CD4-positive, alpha-beta memory T cell (primary cell): ENCODE measurements at regions not wholly inside any gene's neighbourhood (a gene's known extent, or its start where the extent isn't known, plus 50 kb on each side); places are given as distances from the start of the nearest gene placed in this dataset.

Experiments used
- CTCF ChIA-PET: fragments of 350-600 bp; sonication (Branson Sonifier 250); formaldehyde crosslinking; loops from one replicate; lab custom pipeline; 2021; ENCODE audit warnings: inconsistent platforms; ENCODE audit not compliant: partially characterized antibody; lab: Charles Lee
- POLR2A ChIA-PET: fragments of 350-600 bp; sonication (Branson Sonifier 250); formaldehyde crosslinking; loops from one replicate; lab custom pipeline; 2021; ENCODE audit not compliant: partially characterized antibody; lab: Charles Lee
- DNase-seq, 5 donors: peaks; one replicate each; pipeline versions ENCODE4 v3.0.0 to v3.0.0-alpha.2; 2020 to 2022; ENCODE audit warnings: mixed read lengths in 1 of 5
- H3K27ac ChIP-seq: one replicate; pipeline ENCODE4 v1.7.0; 2013; ENCODE audit warnings: low read depth, low read length
- H3K27me3 ChIP-seq: 2 replicates; pipeline ENCODE4 v1.7.0; 2013; ENCODE audit warnings: mild to moderate bottlenecking, low read length, moderate library complexity; ENCODE audit not compliant: insufficient read depth
- H3K36me3 ChIP-seq: 2 replicates; pipeline ENCODE4 v1.7.0; 2013; ENCODE audit warnings: mild to moderate bottlenecking, low read length, moderate library complexity; ENCODE audit not compliant: insufficient read depth
- H3K4me1 ChIP-seq: 2 replicates; pipeline ENCODE4 v1.7.0; 2013; ENCODE audit warnings: mild to moderate bottlenecking, low read length, moderate library complexity; ENCODE audit not compliant: insufficient read depth
- H3K4me3 ChIP-seq, 2 donors: one replicate each; pipeline ENCODE4 v1.7.0; 2013; ENCODE audit warnings: low read length in 2 of 2, mild to moderate bottlenecking in 1 of 2
- H3K9me3 ChIP-seq, 2 donors: one replicate each; pipeline ENCODE4 v1.7.0; 2013; ENCODE audit warnings: low read length in 2 of 2, control low read depth in 1 of 2; ENCODE audit not compliant: control insufficient read depth in 1 of 2
- H3K27ac Mint-ChIP-seq, 7 donors: one replicate each; pipeline ENCODE4 v1.8.0; 2020 to 2021; ENCODE audit warnings: mixed read lengths in 7 of 7, mild to moderate bottlenecking in 6 of 7, inconsistent platforms in 3 of 7, moderate library complexity in 3 of 7
- H3K27me3 Mint-ChIP-seq, 2 donors: one replicate each; pipeline ENCODE4 v1.8.0; 2020 to 2021; ENCODE audit warnings: mixed read lengths in 2 of 2
- H3K36me3 Mint-ChIP-seq, 2 donors: one replicate each; pipeline ENCODE4 v1.8.0; 2020 to 2021; ENCODE audit warnings: mixed read lengths in 2 of 2, inconsistent platforms in 1 of 2, mild to moderate bottlenecking in 1 of 2
- H3K4me1 Mint-ChIP-seq, 4 donors: one replicate each; pipeline ENCODE4 v1.8.0; 2020 to 2021; ENCODE audit warnings: mixed read lengths in 4 of 4, mild to moderate bottlenecking in 1 of 4
- H3K4me3 Mint-ChIP-seq, 8 donors: one replicate each; pipeline ENCODE4 v1.8.0; 2020 to 2021; ENCODE audit warnings: mixed read lengths in 8 of 8, mild to moderate bottlenecking in 7 of 8, moderate library complexity in 6 of 8, inconsistent platforms in 3 of 8
- H3K9me3 Mint-ChIP-seq, 8 donors: one replicate each; pipeline ENCODE4 v1.8.0; 2020 to 2021; ENCODE audit warnings: mixed read lengths in 8 of 8, mild to moderate bottlenecking in 5 of 8, inconsistent platforms in 3 of 8, moderate library complexity in 1 of 8
- intact Hi-C: fragments of 100-400 bp; cut with micrococcal nuclease; formaldehyde crosslinking; loops from one replicate; pipeline ENCODE4 v1.15.1; 2023

DNA sequence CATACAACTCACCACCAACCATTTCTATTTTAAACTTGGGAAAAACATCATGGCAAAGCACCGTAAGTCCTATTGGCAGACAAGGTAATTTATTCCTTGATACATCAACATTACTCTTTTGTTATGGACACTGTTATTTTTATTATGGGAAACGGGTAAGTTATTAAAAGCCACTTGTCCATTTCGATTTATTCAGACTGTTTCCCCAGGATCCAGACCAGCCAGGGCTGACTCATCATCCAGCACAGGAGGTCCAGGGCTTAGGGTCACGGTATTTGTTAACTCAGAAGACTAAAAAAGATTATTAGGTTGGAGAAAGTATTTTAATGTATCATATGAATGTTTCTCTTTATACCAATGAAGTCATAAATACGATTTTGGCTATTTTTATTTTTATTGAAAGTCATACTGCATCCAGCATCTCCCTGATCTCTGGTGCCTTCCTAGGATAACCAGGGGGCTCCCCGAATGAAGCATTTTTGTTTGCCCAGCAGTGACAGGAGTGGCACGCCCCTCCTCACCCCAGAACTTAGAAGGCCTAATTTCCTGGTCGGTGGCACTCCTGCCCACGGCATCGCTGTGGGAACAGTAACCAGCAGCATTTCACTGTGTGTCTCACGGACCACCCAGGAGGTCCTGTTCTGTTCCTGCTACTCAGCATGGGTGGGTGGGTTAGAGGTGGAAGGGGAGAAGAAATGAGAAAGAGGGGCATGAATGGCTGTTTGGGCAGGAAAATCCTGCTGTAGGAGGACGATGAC lies 446.1 kb downstream of the EIPR1 start:
- H3K4me1 Mint-ChIP-seq, result no peaks in the 10 kb centered on the region
- H3K4me3 Mint-ChIP-seq, result no peak overlapping the region
- Histone ChIP-seq H3K36me3 (no peaks in the 10 kb centered on the region), H3K9me3 (no peaks in the 10 kb centered on the region), H3K27me3 (no peaks in the 10 kb centered on the region), H3K27ac (no peak overlapping the region), H3K4me3 (no peak overlapping the region), H3K4me1 (no peaks in the 10 kb centered on the region)
- peaks cover 0 to 17% (median 2%) of the 10 kb centered on the region in 8 donors for H3K9me3 Mint-ChIP-seq
- ChIA-PET CTCF (no interaction called here), POLR2A (no interaction called here)
- H3K36me3 Mint-ChIP-seq, result no peaks in the 10 kb centered on the region
- intact Hi-C loops, result no loop called here
- peaks cover 1 to 2% of the 10 kb centered on the region in 2 donors for H3K27me3 Mint-ChIP-seq
- H3K27ac Mint-ChIP-seq, result no peak overlapping the region
- DNase-seq, result no peak

DNA sequence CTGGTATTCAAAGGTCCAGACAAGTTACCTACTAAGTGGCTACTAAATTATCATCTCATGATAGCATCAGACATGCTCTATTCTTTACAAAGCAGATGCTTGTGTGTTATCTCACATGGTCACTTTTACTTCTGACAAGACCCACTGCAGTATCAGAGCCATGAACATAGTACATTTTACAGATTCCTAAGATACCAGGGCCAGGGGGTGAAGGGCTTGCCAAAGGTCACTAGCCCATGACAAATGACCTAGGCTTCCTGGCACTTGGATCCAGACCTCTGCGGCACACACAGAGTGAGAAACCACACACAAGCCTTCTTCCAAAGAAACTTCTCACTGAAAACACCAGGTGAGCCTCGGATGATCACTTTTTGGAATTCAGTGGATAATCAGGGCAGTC lies 446.8 kb downstream of the EIPR1 start:
- DNase-seq, result no peak
- H3K4me1 Mint-ChIP-seq, result no peaks in the 10 kb centered on the region

DNA sequence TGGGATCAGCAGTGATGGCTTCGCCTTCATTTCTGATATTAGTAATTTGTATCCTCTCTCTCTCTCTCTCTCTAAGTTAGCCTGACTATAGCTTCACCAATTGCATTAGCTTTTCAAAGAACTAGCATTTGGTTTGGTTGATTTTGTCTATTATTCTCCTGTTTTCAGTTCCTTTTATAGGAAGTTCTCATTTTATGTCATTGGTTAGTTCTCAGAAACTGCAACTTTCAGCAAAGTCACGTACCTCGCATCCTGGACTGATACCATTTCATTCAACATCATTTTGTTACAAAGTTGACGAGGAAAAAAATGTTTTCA lies 450.8 kb downstream of the EIPR1 start:
- no peaks in the 10 kb centered on the region for H3K4me1 ChIP-seq
- no peaks in the 10 kb centered on the region for H3K27me3 ChIP-seq
- no peaks in the 10 kb centered on the region for H3K36me3 Mint-ChIP-seq
- intact Hi-C loops, result no loop called here
- no peaks in the 10 kb centered on the region for H3K9me3 ChIP-seq
- no peak overlapping the region for H3K4me3 Mint-ChIP-seq
- H3K27ac ChIP-seq, result no peak overlapping the region
- DNase-seq, result no peak
- H3K27me3 Mint-ChIP-seq, result peaks cover 0 to 1% of the 10 kb centered on the region in 2 donors
- peaks cover 0 to 17% (median 2%) of the 10 kb centered on the region in 8 donors for H3K9me3 Mint-ChIP-seq
- POLR2A ChIA-PET, result no interaction called here
- H3K36me3 ChIP-seq, result no peaks in the 10 kb centered on the region
- H3K4me3 ChIP-seq, result no peak overlapping the region
- CTCF ChIA-PET, result no interaction called here
- no peaks in the 10 kb centered on the region for H3K4me1 Mint-ChIP-seq
- H3K27ac Mint-ChIP-seq, result no peak overlapping the region

More for the DNA sequence above, 446.8 kb downstream of the EIPR1 start:
- Histone ChIP-seq H3K4me1 (no peaks in the 10 kb centered on the region), H3K36me3 (no peaks in the 10 kb centered on the region), H3K27me3 (no peaks in the 10 kb centered on the region), H3K4me3 (no peak overlapping the region), H3K27ac (no peak overlapping the region), H3K9me3 (no peaks in the 10 kb centered on the region)
- Mint-ChIP-seq H3K27me3 (peaks cover 1 to 2% of the 10 kb centered on the region in 2 donors), H3K9me3 (peaks cover 0 to 17% (median 2%) of the 10 kb centered on the region in 8 donors), H3K36me3 (no peaks in the 10 kb centered on the region), H3K4me3 (no peak overlapping the region), H3K27ac (no peak overlapping the region)
- ChIA-PET POLR2A (no interaction called here), CTCF (no interaction called here)
- intact Hi-C loops, result no loop called here

DNA sequence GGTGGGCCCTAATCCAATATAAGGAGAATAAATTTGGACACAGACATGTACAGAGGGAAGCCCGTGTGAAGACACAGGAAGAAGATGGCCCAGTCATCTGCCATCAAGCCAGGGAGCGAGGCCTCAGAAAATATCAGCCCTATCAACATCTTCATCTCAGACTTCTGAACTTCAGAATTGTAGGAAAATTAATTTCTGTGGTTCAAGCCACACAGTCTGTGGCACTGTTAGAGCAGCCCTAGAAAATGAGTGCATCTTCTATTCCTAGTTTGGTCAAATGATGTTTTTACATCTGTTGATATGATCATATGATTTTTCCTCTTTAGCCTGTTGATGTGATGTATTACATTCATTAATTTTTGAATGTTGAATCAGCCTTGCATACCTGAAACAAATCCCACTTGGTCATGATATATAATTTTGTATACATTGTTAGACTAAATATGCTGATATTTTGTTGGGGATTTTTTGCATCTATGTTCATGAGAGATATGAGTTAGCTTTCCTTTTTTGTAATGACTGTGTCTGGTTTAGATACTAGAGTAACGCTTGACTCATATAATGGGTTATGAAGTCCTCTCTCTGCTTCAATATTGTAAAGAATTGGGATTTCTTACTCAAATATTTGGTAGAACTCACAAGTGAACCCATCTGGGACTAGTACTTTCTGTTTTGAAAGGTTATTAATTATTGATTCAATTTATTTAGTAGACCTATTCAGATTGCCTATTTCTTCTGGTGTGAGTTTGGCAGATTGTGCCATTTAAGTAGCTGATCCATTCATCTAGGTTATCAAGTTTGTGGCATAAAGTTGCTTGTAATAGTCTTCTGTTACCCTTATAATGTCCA lies 451.4 kb downstream of the EIPR1 start:
- no peak overlapping the region for H3K27ac ChIP-seq
- H3K27me3 Mint-ChIP-seq, result peaks cover 0 to 1% of the 10 kb centered on the region in 2 donors
- ChIA-PET POLR2A (no interaction called here), CTCF (no interaction called here)
- H3K36me3 ChIP-seq, result no peaks in the 10 kb centered on the region
- DNase-seq, result no peak
- intact Hi-C loops, result no loop called here
- H3K4me1 ChIP-seq, result no peaks in the 10 kb centered on the region
- no peak overlapping the region for H3K4me3 ChIP-seq
- H3K4me1 Mint-ChIP-seq, result no peaks in the 10 kb centered on the region
- H3K4me3 Mint-ChIP-seq, result no peak overlapping the region
- H3K9me3 Mint-ChIP-seq, result peaks cover 0 to 17% (median 2%) of the 10 kb centered on the region in 8 donors
- H3K9me3 ChIP-seq, result no peaks in the 10 kb centered on the region
- H3K27me3 ChIP-seq, result no peaks in the 10 kb centered on the region
- H3K36me3 Mint-ChIP-seq, result no peaks in the 10 kb centered on the region
- no peak overlapping the region for H3K27ac Mint-ChIP-seq

DNA sequence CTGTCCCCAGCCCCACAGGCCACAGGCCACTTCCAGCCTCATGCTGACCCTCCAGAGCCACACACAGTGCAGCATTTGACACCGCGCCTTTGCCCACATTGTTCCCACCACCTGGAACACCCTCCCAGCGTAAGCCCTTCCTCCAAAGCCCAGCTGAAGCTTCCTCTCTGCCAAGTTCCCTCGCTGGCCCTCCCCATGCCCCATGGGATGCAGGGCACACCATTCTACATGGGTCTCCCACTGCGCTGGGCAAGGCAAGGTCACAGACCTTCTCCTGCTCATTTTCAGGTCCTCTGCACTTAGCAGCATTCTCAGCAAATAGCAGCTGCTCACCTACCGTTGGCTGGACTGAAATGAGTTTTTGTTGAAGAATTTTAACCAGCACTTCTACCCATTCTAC lies 455.5 kb downstream of the EIPR1 start:
- H3K9me3 Mint-ChIP-seq, result peaks cover 0 to 2% (median 0%) of the 10 kb centered on the region in 8 donors
- intact Hi-C loops, result no loop called here
- H3K27ac Mint-ChIP-seq, result no peak overlapping the region
- Histone ChIP-seq H3K4me1 (no peaks in the 10 kb centered on the region), H3K27ac (no peak overlapping the region), H3K9me3 (no peaks in the 10 kb centered on the region), H3K36me3 (no peaks in the 10 kb centered on the region), H3K27me3 (no peaks in the 10 kb centered on the region), H3K4me3 (no peak overlapping the region)
- CTCF ChIA-PET, result no interaction called here
- POLR2A ChIA-PET, result no interaction called here
- no peaks in the 10 kb centered on the region for H3K27me3 Mint-ChIP-seq
- H3K4me3 Mint-ChIP-seq, result no peak overlapping the region
- H3K4me1 Mint-ChIP-seq, result no peaks in the 10 kb centered on the region
- DNase-seq, result no peak
- no peaks in the 10 kb centered on the region for H3K36me3 Mint-ChIP-seq

DNA sequence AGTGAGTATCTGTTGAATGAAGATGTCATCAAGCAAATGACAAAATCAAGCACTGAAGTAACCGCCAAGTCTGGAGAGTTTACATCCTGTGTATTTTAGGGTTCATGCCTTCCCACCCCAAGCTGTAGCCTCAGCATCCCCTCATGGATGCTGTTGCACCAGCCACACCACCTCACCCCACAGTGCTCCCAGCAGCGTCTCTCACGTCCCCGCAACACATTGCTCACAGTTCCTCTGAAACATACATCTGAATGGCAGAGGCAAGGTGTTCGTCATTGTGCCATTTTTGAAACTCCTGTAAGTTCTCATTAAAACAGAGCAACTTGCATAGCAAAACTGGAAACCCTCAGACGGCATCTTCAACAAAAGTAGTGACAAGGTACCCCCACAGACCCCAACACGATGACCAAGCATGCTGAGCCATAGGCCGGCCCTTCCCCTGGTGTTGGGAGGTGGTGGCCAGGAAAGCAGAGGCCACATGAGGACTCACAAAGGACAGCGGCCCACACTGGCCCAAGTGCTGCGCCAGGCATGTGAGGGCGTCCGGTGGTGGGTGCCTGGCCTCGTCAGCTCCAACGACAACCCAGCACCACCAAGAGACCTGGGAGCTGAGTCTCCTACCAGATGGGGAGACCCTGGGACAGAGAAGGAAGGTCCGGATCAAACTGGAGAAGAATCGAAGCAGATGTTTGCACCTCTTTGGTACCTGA lies 456.5 kb downstream of the EIPR1 start:
- H3K4me1 Mint-ChIP-seq, result no peaks in the 10 kb centered on the region
- H3K27me3 Mint-ChIP-seq, result no peaks in the 10 kb centered on the region
- ChIA-PET CTCF (no interaction called here), POLR2A (no interaction called here)
- H3K27ac Mint-ChIP-seq, result no peak overlapping the region
- peaks cover 0 to 2% (median 0%) of the 10 kb centered on the region in 8 donors for H3K9me3 Mint-ChIP-seq
- no peaks in the 10 kb centered on the region for H3K4me1 ChIP-seq
- H3K36me3 Mint-ChIP-seq, result no peaks in the 10 kb centered on the region
- no peaks in the 10 kb centered on the region for H3K36me3 ChIP-seq
- no peaks in the 10 kb centered on the region for H3K9me3 ChIP-seq
- H3K27ac ChIP-seq, result no peak overlapping the region
- no peaks in the 10 kb centered on the region for H3K27me3 ChIP-seq
- H3K4me3 Mint-ChIP-seq, result no peak overlapping the region
- DNase-seq, result no peak
- intact Hi-C loops, result no loop called here
- H3K4me3 ChIP-seq, result no peak overlapping the region
